GM12865 (cell line): ENCODE measurements at regions not wholly inside any gene's neighbourhood (a gene's known extent, or its start where the extent isn't known, plus 50 kb on each side); places are given as distances from the start of the nearest gene placed in this dataset.

ENCODE experiments used
- DNase-seq: peaks from one replicate; pipeline ENCODE4 v3.0.0; 2010; ENCODE audit warnings: low read depth
- H3K4me3 ChIP-seq: 2 replicates; pipeline ENCODE4 v1.5.1; 2011; ENCODE audit warnings: mild to moderate bottlenecking, low read depth, low read length, control low read depth
- TF ChIP-seq, protein P1 (sequence below): IDR thresholded peaks from 2 replicates; pipeline ENCODE4 v1.5.1; 2011; ENCODE audit warnings: low read length, control low read depth, low read depth, inconsistent platforms; ENCODE audit not compliant: insufficient read depth; ENCODE audit errors: missing control alignments

DNA sequence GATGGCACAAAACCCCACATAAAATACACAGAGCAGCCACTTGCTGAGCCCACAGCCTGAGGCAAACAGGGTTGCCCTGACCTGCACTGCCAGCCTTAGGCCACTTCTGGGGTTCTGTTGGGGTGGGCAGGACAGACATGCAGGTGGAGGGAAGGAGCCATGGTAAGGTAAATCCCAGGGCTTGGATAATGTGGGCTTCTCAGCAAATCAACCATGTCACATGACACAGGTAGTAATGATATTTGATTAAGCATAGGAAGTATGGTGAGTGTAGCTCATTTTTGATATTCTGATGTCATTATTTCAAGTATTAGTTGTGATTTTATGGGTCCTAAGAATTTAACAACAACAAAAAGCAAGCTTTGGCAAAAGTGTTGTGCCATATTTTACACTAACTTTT lies 124.6 kb downstream of the FOXA2 start:
- DNase-seq, result no peak
- no peak overlapping the region for H3K4me3 ChIP-seq
- TF ChIP-seq, protein P1, sequence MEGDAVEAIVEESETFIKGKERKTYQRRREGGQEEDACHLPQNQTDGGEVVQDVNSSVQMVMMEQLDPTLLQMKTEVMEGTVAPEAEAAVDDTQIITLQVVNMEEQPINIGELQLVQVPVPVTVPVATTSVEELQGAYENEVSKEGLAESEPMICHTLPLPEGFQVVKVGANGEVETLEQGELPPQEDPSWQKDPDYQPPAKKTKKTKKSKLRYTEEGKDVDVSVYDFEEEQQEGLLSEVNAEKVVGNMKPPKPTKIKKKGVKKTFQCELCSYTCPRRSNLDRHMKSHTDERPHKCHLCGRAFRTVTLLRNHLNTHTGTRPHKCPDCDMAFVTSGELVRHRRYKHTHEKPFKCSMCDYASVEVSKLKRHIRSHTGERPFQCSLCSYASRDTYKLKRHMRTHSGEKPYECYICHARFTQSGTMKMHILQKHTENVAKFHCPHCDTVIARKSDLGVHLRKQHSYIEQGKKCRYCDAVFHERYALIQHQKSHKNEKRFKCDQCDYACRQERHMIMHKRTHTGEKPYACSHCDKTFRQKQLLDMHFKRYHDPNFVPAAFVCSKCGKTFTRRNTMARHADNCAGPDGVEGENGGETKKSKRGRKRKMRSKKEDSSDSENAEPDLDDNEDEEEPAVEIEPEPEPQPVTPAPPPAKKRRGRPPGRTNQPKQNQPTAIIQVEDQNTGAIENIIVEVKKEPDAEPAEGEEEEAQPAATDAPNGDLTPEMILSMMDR, result no peak

- H3K4me3 ChIP-seq, result no peak overlapping the region
- TF ChIP-seq, protein P1, result no peak
- DNase-seq, result no peak
Observed at GRCh38 chr20:22456109-22456508, 128.3 kb downstream of the FOXA2 start.

GRCh38 chr20:22455259-22455658 lies 129.1 kb downstream of the FOXA2 start:
- TF ChIP-seq, protein P1, result no peak
- no peak overlapping the region for H3K4me3 ChIP-seq
- no peak for DNase-seq

- no peak for DNase-seq
- TF ChIP-seq, protein P1, result no peak
- H3K4me3 ChIP-seq, result no peak overlapping the region
Observed at GRCh38 chr20:22453244-22454080, 130.9 kb downstream of the FOXA2 start.

DNA sequence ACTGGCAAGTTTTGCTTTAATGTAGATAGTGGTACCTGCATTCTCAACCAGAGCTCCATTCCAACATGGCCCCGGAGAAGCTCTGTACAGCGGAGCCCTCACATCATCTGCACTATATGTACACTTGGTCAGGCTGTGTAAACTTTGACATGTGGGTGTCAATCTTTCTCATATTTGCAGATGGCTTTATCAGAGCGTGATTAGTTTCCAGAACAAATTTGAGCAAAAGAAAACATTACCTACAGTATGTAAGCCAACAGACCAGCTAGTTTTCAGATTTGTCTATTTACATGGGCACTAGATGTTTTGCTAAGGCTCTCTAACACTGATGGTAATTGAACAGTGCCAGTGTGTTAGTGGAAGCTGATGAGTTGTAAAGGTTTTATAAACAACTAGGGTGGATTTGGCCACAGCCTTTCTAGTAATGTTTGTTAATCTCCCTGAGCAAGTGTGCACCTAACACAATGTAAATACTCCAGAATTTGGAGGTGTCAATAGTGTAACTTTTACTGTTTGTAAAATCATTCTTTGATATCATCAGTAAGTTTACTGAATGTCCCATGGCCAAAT lies 131.8 kb downstream of the FOXA2 start:
- DNase-seq, result no peak
- TF ChIP-seq, protein P1, result no peak
- H3K4me3 ChIP-seq, result no peak overlapping the region

DNA sequence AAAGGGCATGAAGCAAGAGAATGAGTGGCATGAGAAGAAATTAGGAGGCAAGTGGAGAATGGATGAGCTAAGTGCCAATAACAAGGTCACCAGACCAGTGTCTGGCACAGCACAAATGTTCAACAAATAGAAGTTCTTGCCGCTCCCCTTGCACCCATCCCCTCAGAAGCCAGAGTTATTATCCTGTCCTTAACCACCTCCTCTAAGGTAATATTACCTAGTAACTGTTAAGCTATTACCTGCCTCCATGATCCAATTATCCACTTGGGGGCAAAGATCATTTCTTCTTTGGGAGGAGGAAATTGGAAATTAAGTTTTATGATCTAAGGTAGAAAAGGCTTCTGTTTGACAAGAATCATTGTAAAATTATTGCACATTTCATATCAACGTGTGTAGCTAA lies 133.8 kb downstream of the FOXA2 start:
- DNase-seq, result no peak
- TF ChIP-seq, protein P1, result no peak
- H3K4me3 ChIP-seq, result no peak overlapping the region
